ENCODE measurements at regions not wholly inside any gene's neighbourhood (a gene's known extent, or its start where the extent isn't known, plus 50 kb on each side); places are given as distances from the start of the nearest gene placed in this dataset.

DNA sequence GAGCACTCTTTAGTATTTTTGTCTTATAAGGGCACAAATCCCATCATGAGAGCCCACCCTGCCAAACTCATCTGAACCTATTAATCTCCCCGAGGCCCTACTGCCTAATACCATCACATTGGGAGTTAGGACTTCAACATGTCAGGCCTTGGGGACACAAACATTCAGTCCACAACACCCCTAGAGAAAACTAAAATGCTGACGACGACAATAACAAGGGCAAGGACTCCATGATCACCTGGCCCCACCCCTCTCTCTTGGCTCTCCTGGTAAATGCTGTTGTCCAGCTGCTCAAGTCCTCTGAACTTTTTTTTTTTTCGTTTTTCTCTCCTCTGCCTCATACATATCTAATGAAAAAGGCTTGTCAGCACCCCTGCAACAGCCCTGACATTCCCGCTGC lies 118.8 kb upstream of the MKI67 start:
- no peak overlapping the region for H3K9ac ChIP-seq (ENCODE audit: low read depth, low read length)
- no peaks in the 10 kb centered on the region for H3K27me3 ChIP-seq (ENCODE audit: insufficient read depth, low read length, poor library complexity)
- DNase-seq (no peak), ATAC-seq (ENCODE audit: insufficient read depth, low read depth) (no peak)
- H3K4me3 ChIP-seq (ENCODE audit: low read depth in 1 of 2, low read length in 2 of 2) = no peak overlapping the region
- no peaks in the 10 kb centered on the region for H3K9me3 ChIP-seq (ENCODE audit: insufficient read depth, low read length, severe bottlenecking)
- H3K27ac ChIP-seq (ENCODE audit: low read length) = no peak overlapping the region
- no peaks in the 10 kb centered on the region for H3K4me1 ChIP-seq (ENCODE audit: insufficient read depth, low read length)
- H3K36me3 ChIP-seq (ENCODE audit: insufficient read depth, low read length) = no peaks in the 10 kb centered on the region
- H3K79me2 ChIP-seq (ENCODE audit: insufficient read depth, low read length) = no peaks in the 10 kb centered on the region
- TF ChIP-seq, protein P1, sequence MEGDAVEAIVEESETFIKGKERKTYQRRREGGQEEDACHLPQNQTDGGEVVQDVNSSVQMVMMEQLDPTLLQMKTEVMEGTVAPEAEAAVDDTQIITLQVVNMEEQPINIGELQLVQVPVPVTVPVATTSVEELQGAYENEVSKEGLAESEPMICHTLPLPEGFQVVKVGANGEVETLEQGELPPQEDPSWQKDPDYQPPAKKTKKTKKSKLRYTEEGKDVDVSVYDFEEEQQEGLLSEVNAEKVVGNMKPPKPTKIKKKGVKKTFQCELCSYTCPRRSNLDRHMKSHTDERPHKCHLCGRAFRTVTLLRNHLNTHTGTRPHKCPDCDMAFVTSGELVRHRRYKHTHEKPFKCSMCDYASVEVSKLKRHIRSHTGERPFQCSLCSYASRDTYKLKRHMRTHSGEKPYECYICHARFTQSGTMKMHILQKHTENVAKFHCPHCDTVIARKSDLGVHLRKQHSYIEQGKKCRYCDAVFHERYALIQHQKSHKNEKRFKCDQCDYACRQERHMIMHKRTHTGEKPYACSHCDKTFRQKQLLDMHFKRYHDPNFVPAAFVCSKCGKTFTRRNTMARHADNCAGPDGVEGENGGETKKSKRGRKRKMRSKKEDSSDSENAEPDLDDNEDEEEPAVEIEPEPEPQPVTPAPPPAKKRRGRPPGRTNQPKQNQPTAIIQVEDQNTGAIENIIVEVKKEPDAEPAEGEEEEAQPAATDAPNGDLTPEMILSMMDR (IDR thresholded peaks at IDR 0.05; ENCODE audit: borderline replicate concordance, extremely low read depth, low read length, poor library complexity, severe bottlenecking) = no peak
- TF ChIP-seq EZH2 (IDR thresholded peaks at IDR 0.05; ENCODE audit: borderline replicate concordance, low read depth, low read length, severe bottlenecking) = no peak
- no peak overlapping the region for H3K4me2 ChIP-seq (ENCODE audit: insufficient read depth, low read length)
- 0 out of 2 replicates have a peak, but pooled peaks cover 13% of the 10 kb centered on the region for H4K20me1 ChIP-seq (ENCODE audit: insufficient read depth, low read length)
- H2AFZ ChIP-seq (ENCODE audit: low read depth, low read length) = no peak overlapping the region

DNA sequence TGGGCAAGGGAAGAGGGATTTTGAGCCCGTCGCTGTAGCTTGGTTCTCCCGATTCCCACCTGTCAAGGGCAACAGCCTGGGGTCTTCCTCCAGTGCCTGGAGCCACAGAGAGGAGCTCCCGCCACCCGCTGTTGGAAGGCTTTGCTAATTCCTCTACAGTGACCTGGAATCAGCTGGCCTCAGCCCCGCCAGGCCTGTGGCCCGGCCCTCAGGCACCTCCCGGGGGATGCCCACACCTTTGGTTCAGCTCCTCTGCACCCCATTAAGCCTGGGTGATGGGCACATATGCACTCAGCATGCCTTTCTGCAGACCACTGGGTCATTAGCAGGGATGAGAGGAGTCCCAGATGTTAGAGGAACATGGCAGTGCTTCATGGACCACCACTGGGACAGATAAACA lies 121.4 kb upstream of the MKI67 start:
- no peak for TF ChIP-seq EZH2 (IDR thresholded peaks at IDR 0.05; ENCODE audit: borderline replicate concordance, low read depth, low read length, severe bottlenecking)
- TF ChIP-seq, protein P1 (IDR thresholded peaks at IDR 0.05; ENCODE audit: borderline replicate concordance, extremely low read depth, low read length, poor library complexity, severe bottlenecking) = no peak
- Histone ChIP-seq H2AFZ (ENCODE audit: low read depth, low read length) (no peak overlapping the region), H3K4me3 (ENCODE audit: low read depth in 1 of 2, low read length in 2 of 2) (no peak overlapping the region), H4K20me1 (ENCODE audit: insufficient read depth, low read length) (0 out of 2 replicates have a peak, but pooled peaks cover 13% of the 10 kb centered on the region), H3K9ac (ENCODE audit: low read depth, low read length) (no peak overlapping the region), H3K79me2 (ENCODE audit: insufficient read depth, low read length) (no peaks in the 10 kb centered on the region), H3K9me3 (ENCODE audit: insufficient read depth, low read length, severe bottlenecking) (no peaks in the 10 kb centered on the region), H3K27ac (ENCODE audit: low read length) (no peak overlapping the region), H3K4me2 (ENCODE audit: insufficient read depth, low read length) (no peak overlapping the region), H3K4me1 (ENCODE audit: insufficient read depth, low read length) (no peaks in the 10 kb centered on the region), H3K36me3 (ENCODE audit: insufficient read depth, low read length) (no peaks in the 10 kb centered on the region), H3K27me3 (ENCODE audit: insufficient read depth, low read length, poor library complexity) (no peaks in the 10 kb centered on the region)
- DNase-seq = no peak
- no peak for ATAC-seq (ENCODE audit: insufficient read depth, low read depth)

DNA sequence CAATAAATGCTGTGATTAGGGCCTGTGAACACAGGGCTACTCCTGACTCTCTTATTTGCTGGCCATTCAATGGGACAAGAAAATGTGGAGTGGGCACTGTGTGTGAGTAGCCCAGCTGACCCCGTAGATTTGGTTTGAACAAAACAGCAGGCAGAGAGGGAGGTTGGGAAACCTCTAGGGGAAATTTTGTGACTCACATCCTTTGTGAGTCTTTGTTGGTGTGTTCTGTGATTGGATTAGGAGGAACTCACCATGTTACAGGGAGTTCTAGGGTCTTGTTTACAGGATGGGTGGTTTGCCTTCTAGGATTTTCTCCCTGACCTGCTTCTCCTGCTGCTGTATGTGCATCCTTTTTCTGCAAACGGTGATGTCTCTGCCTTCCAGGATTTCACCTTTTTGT lies 128.3 kb upstream of the MKI67 start:
- Histone ChIP-seq H3K4me2 (ENCODE audit: insufficient read depth, low read length) (no peak overlapping the region), H3K9ac (ENCODE audit: low read depth, low read length) (no peak overlapping the region), H3K4me3 (ENCODE audit: low read depth in 1 of 2, low read length in 2 of 2) (no peak overlapping the region), H2AFZ (ENCODE audit: low read depth, low read length) (no peak overlapping the region), H3K27me3 (ENCODE audit: insufficient read depth, low read length, poor library complexity) (no peaks in the 10 kb centered on the region), H4K20me1 (ENCODE audit: insufficient read depth, low read length) (no peaks in the 10 kb centered on the region), H3K4me1 (ENCODE audit: insufficient read depth, low read length) (no peaks in the 10 kb centered on the region), H3K36me3 (ENCODE audit: insufficient read depth, low read length) (no peaks in the 10 kb centered on the region), H3K27ac (ENCODE audit: low read length) (no peak overlapping the region), H3K79me2 (ENCODE audit: insufficient read depth, low read length) (no peaks in the 10 kb centered on the region), H3K9me3 (ENCODE audit: insufficient read depth, low read length, severe bottlenecking) (no peaks in the 10 kb centered on the region)
- DNase-seq = no peak
- no peak for ATAC-seq (ENCODE audit: insufficient read depth, low read depth)
- TF ChIP-seq, protein P1 (IDR thresholded peaks at IDR 0.05; ENCODE audit: borderline replicate concordance, extremely low read depth, low read length, poor library complexity, severe bottlenecking) = no peak
- TF ChIP-seq EZH2 (IDR thresholded peaks at IDR 0.05; ENCODE audit: borderline replicate concordance, low read depth, low read length, severe bottlenecking) = no peak

DNA sequence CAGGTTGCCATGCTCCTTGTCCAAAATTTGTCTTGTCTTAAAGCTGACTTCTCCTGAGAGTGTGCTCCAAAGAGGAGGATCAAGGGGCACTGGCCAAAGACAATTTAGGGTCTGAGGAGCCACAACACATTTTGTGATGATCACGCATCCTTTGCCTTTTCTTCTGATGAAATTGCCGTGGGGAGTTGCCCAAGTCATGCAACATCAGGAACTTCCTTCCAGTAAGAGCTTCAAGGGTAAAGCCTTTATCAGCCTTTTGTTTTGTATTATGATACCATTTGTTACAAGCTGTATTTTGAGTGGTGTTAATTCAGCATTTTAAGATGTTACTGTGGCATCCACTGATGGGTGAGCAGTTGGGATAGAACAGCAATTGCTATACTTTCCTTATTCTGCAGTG lies 131.2 kb upstream of the MKI67 start:
- no peaks in the 10 kb centered on the region for H3K27me3 ChIP-seq (ENCODE audit: insufficient read depth, low read length, poor library complexity)
- no peak overlapping the region for H3K4me2 ChIP-seq (ENCODE audit: insufficient read depth, low read length)
- no peaks in the 10 kb centered on the region for H3K79me2 ChIP-seq (ENCODE audit: insufficient read depth, low read length)
- no peaks in the 10 kb centered on the region for H3K4me1 ChIP-seq (ENCODE audit: insufficient read depth, low read length)
- H3K36me3 ChIP-seq (ENCODE audit: insufficient read depth, low read length) = no peaks in the 10 kb centered on the region
- no peak overlapping the region for H3K4me3 ChIP-seq (ENCODE audit: low read depth in 1 of 2, low read length in 2 of 2)
- no peaks in the 10 kb centered on the region for H3K9me3 ChIP-seq (ENCODE audit: insufficient read depth, low read length, severe bottlenecking)
- no peak overlapping the region for H2AFZ ChIP-seq (ENCODE audit: low read depth, low read length)
- TF ChIP-seq, protein P1 (IDR thresholded peaks at IDR 0.05; ENCODE audit: borderline replicate concordance, extremely low read depth, low read length, poor library complexity, severe bottlenecking) = no peak
- TF ChIP-seq EZH2 (IDR thresholded peaks at IDR 0.05; ENCODE audit: borderline replicate concordance, low read depth, low read length, severe bottlenecking) = no peak
- ATAC-seq (ENCODE audit: insufficient read depth, low read depth) = no peak
- no peaks in the 10 kb centered on the region for H4K20me1 ChIP-seq (ENCODE audit: insufficient read depth, low read length)
- H3K9ac ChIP-seq (ENCODE audit: low read depth, low read length) = no peak overlapping the region
- DNase-seq = no peak
- H3K27ac ChIP-seq (ENCODE audit: low read length) = no peak overlapping the region
